Vagina (tissue), 2 donors: ENCODE measurements at regions not wholly inside any gene's neighbourhood (a gene's known extent, or its start where the extent isn't known, plus 50 kb on each side); places are given as distances from the start of the nearest gene placed in this dataset.

Experiments used
- DNase-seq, 2 donors: peaks; one replicate each; pipeline ENCODE4 v3.0.0-alpha.2; 2017; ENCODE audit errors: extremely low spot score in 2 of 2
- H3K27ac ChIP-seq: fragments of 200-600 bp; sonication (generic); one replicate; pipeline ENCODE4 v1.5.1; 2019
- H3K27me3 ChIP-seq: fragments of 200-600 bp; sonication (generic); one replicate; pipeline ENCODE4 v1.5.1; 2019
- H3K36me3 ChIP-seq, 2 donors: fragments of 200-600 bp; sonication (generic); one replicate each; pipeline ENCODE4 v1.5.1; 2017 to 2019
- H3K4me1 ChIP-seq: fragments of 200-600 bp; sonication (generic); one replicate; pipeline ENCODE4 v1.5.1; 2019
- H3K4me3 ChIP-seq, 2 donors: fragments of 200-600 bp; sonication (generic); 1 replicate in 1 of 2; 2 replicates in 1 of 2; pipeline ENCODE4 v1.5.1; 2016 to 2019
- H3K9me3 ChIP-seq: fragments of 200-600 bp; sonication (generic); one replicate; pipeline ENCODE4 v1.5.1; 2019
- POLR2A ChIP-seq, 2 donors: fragments of 450-650 bp; IDR thresholded peaks; one replicate each; pipeline ENCODE4 v1.6.1; 2017; ENCODE audit warnings: antibody characterized with exemption in 2 of 2, mild to moderate bottlenecking in 2 of 2, moderate library complexity in 2 of 2
- POLR2AphosphoS5 ChIP-seq, 2 donors: sonication (generic); formaldehyde crosslinking; IDR thresholded peaks; one replicate each; pipeline ENCODE4 v1.9.0; 2017; ENCODE audit warnings: antibody characterized with exemption in 2 of 2, mild to moderate bottlenecking in 2 of 2, low read depth in 1 of 2; ENCODE audit not compliant: insufficient read depth in 1 of 2
- intact Hi-C: fragments of 100-400 bp; cut with DNase I; formaldehyde crosslinking; loops from one replicate; pipeline ENCODE4 v1.15.1; 2023
- TF ChIP-seq, protein P1 (sequence below), 3 experiments: fragments of 450-650 bp in 2 of 3; fragments of 200-600 bp in 1 of 3; sonication (generic) in 1 of 3; IDR thresholded peaks; one replicate each; pipeline ENCODE4 v1.5.1; 2017 to 2019; ENCODE audit warnings: antibody characterized with exemption in 3 of 3, mild to moderate bottlenecking in 2 of 3, moderate library complexity in 2 of 3

DNA sequence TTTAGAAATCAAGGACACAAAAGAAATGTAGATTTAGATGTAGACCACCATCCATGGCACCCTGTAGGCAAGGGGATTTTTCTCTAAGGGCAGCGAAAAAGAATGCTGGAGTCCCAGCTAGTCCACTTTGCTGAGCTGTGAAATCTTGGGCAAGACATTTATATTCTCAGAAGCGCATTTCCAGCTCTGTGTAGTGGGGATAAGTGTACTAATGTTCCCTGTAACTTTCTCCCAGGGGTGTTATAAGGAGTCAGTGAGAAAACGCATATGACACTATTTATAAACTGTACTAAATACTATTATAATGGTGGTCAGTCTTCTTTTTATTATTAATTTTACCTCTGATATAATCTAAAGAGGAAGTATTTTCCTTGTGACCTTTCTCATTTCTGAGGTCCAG is 133.4 kb upstream of the FRMD6 start:
- Histone ChIP-seq H3K36me3 (no peaks in the 10 kb centered on the region), H3K27ac (no peak overlapping the region), H3K27me3 (no peaks in the 10 kb centered on the region), H3K9me3 (no peaks in the 10 kb centered on the region), H3K4me3 (no peak overlapping the region), H3K4me1 (no peaks in the 10 kb centered on the region)
- TF ChIP-seq POLR2A (IDR thresholded peaks at IDR 0.05): no peak
- TF ChIP-seq, protein P1, sequence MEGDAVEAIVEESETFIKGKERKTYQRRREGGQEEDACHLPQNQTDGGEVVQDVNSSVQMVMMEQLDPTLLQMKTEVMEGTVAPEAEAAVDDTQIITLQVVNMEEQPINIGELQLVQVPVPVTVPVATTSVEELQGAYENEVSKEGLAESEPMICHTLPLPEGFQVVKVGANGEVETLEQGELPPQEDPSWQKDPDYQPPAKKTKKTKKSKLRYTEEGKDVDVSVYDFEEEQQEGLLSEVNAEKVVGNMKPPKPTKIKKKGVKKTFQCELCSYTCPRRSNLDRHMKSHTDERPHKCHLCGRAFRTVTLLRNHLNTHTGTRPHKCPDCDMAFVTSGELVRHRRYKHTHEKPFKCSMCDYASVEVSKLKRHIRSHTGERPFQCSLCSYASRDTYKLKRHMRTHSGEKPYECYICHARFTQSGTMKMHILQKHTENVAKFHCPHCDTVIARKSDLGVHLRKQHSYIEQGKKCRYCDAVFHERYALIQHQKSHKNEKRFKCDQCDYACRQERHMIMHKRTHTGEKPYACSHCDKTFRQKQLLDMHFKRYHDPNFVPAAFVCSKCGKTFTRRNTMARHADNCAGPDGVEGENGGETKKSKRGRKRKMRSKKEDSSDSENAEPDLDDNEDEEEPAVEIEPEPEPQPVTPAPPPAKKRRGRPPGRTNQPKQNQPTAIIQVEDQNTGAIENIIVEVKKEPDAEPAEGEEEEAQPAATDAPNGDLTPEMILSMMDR (IDR thresholded peaks at IDR 0.05): no peak
- TF ChIP-seq POLR2AphosphoS5 (IDR thresholded peaks at IDR 0.05; ENCODE audit: insufficient read depth in 1 of 2, low read depth in 1 of 2): no peak
- no peak for DNase-seq
- intact Hi-C loops: no loop called here

DNA sequence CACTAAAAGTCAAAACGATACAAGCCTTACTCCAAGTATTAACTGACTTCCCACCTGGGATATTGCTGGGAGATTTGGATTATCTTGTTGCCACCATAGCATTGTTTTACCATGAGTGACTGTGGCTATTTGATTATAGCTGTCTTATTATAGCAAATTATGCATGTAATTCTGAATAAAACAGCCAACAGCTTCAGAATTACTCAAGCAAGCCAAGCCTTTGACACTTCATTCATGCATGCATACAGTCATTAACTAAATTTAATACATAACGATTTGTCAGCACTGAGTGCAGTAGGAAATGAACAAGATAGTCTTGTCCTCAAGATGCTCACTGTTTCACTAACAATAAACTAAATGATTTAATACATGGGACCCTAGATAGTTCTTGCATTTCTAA is 133.0 kb upstream of the FRMD6 start:
- Histone ChIP-seq H3K36me3 (no peaks in the 10 kb centered on the region), H3K27me3 (no peaks in the 10 kb centered on the region), H3K4me1 (no peaks in the 10 kb centered on the region), H3K27ac (no peak overlapping the region), H3K4me3 (no peak overlapping the region), H3K9me3 (no peaks in the 10 kb centered on the region)
- no peak for TF ChIP-seq POLR2AphosphoS5 (IDR thresholded peaks at IDR 0.05; ENCODE audit: insufficient read depth in 1 of 2, low read depth in 1 of 2)
- TF ChIP-seq POLR2A (IDR thresholded peaks at IDR 0.05): no peak
- TF ChIP-seq, protein P1 (IDR thresholded peaks at IDR 0.05): no peak
- no peak for DNase-seq
- intact Hi-C loops: no loop called here

DNA sequence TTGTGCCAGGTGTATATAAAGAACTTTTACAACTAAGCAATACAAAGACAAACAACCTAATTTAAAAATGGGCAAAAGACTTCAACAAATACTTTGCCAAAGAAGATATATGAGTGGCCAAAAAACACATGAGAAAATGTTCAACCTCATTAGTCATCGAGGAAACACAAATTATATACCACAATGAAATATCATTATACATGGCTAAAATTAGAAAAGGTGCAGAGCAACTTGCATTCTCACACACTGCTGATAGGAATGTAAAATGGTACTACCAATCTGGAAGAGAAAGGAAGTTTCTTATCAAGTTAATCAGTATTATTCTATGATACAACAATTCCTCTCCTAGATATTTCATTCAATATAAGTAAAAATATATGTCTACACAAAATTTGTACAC is 131.6 kb upstream of the FRMD6 start:
- Histone ChIP-seq H3K27ac (no peak overlapping the region), H3K27me3 (no peaks in the 10 kb centered on the region), H3K4me1 (no peaks in the 10 kb centered on the region), H3K4me3 (no peak overlapping the region), H3K9me3 (no peaks in the 10 kb centered on the region), H3K36me3 (no peaks in the 10 kb centered on the region)
- no peak for DNase-seq
- TF ChIP-seq POLR2AphosphoS5 (IDR thresholded peaks at IDR 0.05; ENCODE audit: insufficient read depth in 1 of 2, low read depth in 1 of 2) (no peak), POLR2A (IDR thresholded peaks at IDR 0.05) (no peak)
- TF ChIP-seq, protein P1 (IDR thresholded peaks at IDR 0.05): no peak
- intact Hi-C loops: no loop called here

DNA sequence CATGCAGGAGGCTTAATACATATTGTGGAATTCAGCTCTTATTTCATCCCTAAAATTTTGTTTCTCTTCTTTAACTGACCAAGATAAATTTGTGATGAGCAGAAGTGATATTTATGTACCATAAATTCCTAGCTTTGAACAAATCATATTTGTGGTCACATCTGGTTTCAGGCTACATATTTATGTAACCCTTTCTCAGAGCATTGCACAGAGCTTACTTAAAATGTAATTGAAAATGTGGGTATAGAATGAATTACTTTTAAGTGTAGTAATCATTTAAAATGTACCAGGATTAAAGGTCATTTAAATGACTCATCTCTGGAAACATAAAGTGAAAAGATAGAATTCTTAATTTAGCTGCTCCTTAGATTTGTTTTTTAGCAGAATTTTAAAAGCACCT is 129.9 kb upstream of the FRMD6 start:
- no peak for TF ChIP-seq POLR2A (IDR thresholded peaks at IDR 0.05)
- TF ChIP-seq, protein P1 (IDR thresholded peaks at IDR 0.05): no peak
- TF ChIP-seq POLR2AphosphoS5 (IDR thresholded peaks at IDR 0.05; ENCODE audit: insufficient read depth in 1 of 2, low read depth in 1 of 2): no peak
- H3K9me3 ChIP-seq: no peaks in the 10 kb centered on the region

DNA sequence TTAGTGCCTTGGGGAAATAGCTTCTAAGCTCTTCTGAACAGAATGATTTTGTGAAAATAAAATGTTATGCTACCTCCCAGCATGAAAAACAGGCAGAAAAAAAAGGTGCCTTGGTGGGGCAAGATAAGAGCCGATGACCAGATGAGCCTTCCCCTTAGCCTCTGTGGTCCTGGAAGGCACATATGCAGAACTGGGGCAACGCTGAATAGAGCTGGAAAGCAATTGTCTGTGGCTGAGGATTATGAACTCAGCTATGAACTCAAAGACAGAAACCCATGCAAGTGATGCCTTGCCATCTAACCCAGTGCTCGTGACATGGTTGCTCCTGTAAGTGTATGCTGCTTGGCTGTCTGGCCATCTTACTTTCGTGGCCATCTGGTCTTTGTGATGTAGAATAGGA is 128.5 kb upstream of the FRMD6 start:
- Histone ChIP-seq H3K36me3 (no peaks in the 10 kb centered on the region), H3K9me3 (no peaks in the 10 kb centered on the region), H3K4me3 (no peak overlapping the region), H3K27ac (no peak overlapping the region), H3K4me1 (no peaks in the 10 kb centered on the region), H3K27me3 (no peaks in the 10 kb centered on the region)
- intact Hi-C loops: no loop called here
- TF ChIP-seq, protein P1 (IDR thresholded peaks at IDR 0.05): no peak
- no peak for TF ChIP-seq POLR2AphosphoS5 (IDR thresholded peaks at IDR 0.05; ENCODE audit: insufficient read depth in 1 of 2, low read depth in 1 of 2)
- no peak for TF ChIP-seq POLR2A (IDR thresholded peaks at IDR 0.05)
- no peak for DNase-seq

More for the DNA sequence above, 129.9 kb upstream of the FRMD6 start:
- Histone ChIP-seq H3K4me3 (no peak overlapping the region), H3K36me3 (no peaks in the 10 kb centered on the region), H3K27me3 (no peaks in the 10 kb centered on the region), H3K4me1 (no peaks in the 10 kb centered on the region), H3K27ac (no peak overlapping the region)
- intact Hi-C loops: no loop called here
- no peak for DNase-seq
